ENCODE measurements at regions not wholly inside any gene's neighbourhood (a gene's known extent, or its start where the extent isn't known, plus 50 kb on each side); places are given as distances from the start of the nearest gene placed in this dataset.

DNA sequence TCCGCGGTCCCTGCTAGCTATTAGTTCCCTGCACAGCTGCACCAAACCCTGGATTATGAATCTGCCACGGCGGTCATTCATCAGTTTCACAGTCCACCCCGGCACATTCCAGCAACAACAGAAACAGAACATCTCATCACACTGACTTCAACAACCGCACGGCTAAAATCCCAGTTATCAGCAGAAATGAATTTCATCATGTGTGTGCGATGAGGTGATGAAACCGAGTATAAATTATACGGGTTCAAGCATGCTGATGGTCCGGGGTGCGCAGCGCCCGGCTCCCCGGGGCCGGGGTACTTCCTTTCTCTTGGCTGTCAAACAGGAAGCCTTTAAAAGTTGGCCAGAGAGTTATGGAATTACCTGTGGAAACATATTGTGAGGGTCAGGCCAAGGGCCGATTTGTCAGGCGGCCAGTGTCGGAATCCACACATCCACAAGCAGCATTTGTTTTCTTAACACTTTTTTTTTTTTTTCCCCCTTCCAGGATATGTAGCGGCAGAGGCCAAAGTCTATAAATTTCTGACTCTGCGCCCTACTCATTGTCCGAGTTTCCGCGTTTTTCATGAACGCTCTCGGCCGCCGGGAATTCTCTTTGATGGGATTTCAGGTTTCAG lies 420.9 kb upstream of the MGMT start:
- WGBS = 45% methylated on average over 28 of the region's 28 CpGs
- H3K4me3 ChIP-seq (ENCODE audit: low read length) = peak overlapping the region; percentile 26
- intact Hi-C loops (cut with DNase I) = loop anchor here in 1 of 4 donors (10.0 kb wide), 1 partner anchor 289 kb away; no protein-coding TSS in a partner anchor
- DNase-seq (peak in 2 of 3 donors; percentile 72 to 75), ATAC-seq (peak; percentile 66 to 84)
- no peaks in the 10 kb centered on the region for H3K4me1 ChIP-seq (ENCODE audit: control insufficient read depth, insufficient read depth, low read length)
- H3K9me3 ChIP-seq (ENCODE audit: control insufficient read depth, low read length) = no peaks in the 10 kb centered on the region
- no peaks in the 10 kb centered on the region for H3K27me3 ChIP-seq (ENCODE audit: control insufficient read depth, insufficient read depth)
- H3K27ac ChIP-seq (ENCODE audit: low read length) = no peak overlapping the region

DNA sequence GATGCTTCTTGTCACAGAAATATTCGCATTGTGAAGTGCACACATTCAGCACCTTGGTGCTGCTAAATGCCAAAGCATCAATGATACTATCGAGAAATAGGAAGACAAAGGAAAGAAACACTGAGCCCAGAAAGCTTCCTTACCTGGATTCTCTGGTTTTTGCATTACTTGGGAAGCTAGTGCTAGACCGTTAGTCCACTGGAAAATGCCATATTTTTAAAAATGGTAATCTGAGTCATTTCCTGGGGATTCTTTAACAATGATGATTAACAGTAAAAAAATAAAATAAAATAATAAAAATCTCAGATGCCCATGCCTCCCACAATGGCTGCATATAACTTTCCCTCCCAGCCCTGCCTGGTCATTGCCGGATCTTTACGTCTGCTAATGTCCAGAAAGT lies 420.1 kb upstream of the MGMT start:
- no peak overlapping the region for H3K4me3 ChIP-seq (ENCODE audit: low read length)
- no peak for DNase-seq
- ATAC-seq = no peak
- H3K27ac ChIP-seq (ENCODE audit: low read length) = no peak overlapping the region
- intact Hi-C loops (cut with DNase I) = loop anchor here in 1 of 4 donors (10.0 kb wide), 1 partner anchor 288 kb away; no protein-coding TSS in a partner anchor
- 71% methylated on average over 5 of the region's 5 CpGs for WGBS
- H3K9me3 ChIP-seq (ENCODE audit: control insufficient read depth, low read length) = no peaks in the 10 kb centered on the region
- no peaks in the 10 kb centered on the region for H3K4me1 ChIP-seq (ENCODE audit: control insufficient read depth, insufficient read depth, low read length)
- no peaks in the 10 kb centered on the region for H3K27me3 ChIP-seq (ENCODE audit: control insufficient read depth, insufficient read depth)

DNA sequence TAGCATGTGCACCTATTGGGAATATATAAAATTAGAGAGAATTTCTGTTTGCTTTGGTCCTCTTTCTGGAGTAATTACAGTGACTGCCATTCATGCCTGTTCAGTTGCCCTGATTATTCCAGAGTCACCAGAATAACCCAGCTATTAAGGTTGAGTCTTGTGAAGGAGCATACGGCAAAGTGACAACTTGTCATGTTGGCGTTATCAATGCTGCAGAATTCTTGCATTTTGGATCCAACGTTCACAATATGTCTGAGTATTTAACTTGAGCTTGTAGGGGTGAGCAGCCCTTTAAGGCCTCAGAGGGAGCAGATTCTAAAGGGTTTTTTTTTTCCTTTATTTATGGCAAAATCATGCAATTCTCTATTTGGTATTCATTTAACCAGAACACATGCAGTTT lies 419.4 kb upstream of the MGMT start:
- DNase-seq (no peak), ATAC-seq (no peak)
- no peaks in the 10 kb centered on the region for H3K4me1 ChIP-seq (ENCODE audit: control insufficient read depth, insufficient read depth, low read length)
- H3K27ac ChIP-seq (ENCODE audit: low read length) = no peak overlapping the region
- intact Hi-C loops (cut with DNase I) = loop anchor here in 1 of 4 donors (10.0 kb wide), 1 partner anchor 287 kb away; no protein-coding TSS in a partner anchor
- no peaks in the 10 kb centered on the region for H3K27me3 ChIP-seq (ENCODE audit: control insufficient read depth, insufficient read depth)
- no peak overlapping the region for H3K4me3 ChIP-seq (ENCODE audit: low read length)
- H3K9me3 ChIP-seq (ENCODE audit: control insufficient read depth, low read length) = no peaks in the 10 kb centered on the region
- 91% methylated on average over 3 of the region's 3 CpGs for WGBS

DNA sequence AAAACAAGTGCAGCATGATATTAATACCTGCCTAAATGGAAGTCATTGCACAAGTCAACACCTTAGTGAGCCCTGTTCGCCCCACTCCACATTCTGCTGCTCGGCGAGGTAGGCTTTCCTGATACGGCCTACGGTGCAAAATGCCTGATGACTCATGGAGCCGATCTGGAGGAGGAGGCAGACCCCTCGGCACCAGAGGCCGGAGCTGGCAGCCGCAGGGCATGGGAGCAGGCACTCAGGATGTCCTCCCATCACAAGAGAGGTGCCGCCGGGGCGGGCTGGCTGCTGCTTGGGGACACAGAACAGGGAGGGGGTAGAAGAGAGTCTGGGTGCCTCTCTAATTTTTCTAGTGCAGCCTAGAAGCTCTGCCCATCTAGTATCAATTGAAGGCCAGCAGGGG lies 418.5 kb upstream of the MGMT start:
- intact Hi-C loops (cut with DNase I) = loop anchor here in 1 of 4 donors (10.0 kb wide), 1 partner anchor 286 kb away; no protein-coding TSS in a partner anchor
- H3K9me3 ChIP-seq (ENCODE audit: control insufficient read depth, low read length) = no peaks in the 10 kb centered on the region
- H3K4me1 ChIP-seq (ENCODE audit: control insufficient read depth, insufficient read depth, low read length) = no peaks in the 10 kb centered on the region
- 64% methylated on average over 12 of the region's 12 CpGs for WGBS
- ATAC-seq (no peak), DNase-seq (no peak)
- H3K4me3 ChIP-seq (ENCODE audit: low read length) = no peak overlapping the region
- no peak overlapping the region for H3K27ac ChIP-seq (ENCODE audit: low read length)
- H3K27me3 ChIP-seq (ENCODE audit: control insufficient read depth, insufficient read depth) = no peaks in the 10 kb centered on the region

DNA sequence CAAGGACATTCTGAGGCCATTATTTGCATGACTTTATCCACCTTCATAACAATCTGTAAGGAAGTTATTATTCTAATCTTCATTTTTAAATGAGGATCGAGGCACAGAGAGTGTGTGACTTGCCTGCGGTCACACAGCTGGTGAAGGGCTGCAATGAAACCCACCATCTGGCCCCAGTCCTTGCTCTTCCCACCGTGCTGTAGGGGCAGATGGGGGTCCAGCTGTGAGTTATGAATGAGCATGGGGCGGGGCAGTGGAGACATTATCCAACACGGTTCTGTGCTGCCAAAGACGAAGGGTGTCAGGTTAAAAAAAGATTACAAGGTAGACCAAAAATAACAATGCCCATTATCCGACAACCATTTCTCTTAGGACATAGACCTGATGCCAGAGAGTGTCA lies 417.5 kb upstream of the MGMT start:
- H3K27me3 ChIP-seq (ENCODE audit: control insufficient read depth, insufficient read depth) = no peaks in the 10 kb centered on the region
- DNase-seq (no peak), ATAC-seq (no peak)
- H3K27ac ChIP-seq (ENCODE audit: low read length) = no peak overlapping the region
- WGBS = 82% methylated on average over 7 of the region's 7 CpGs
- intact Hi-C loops (cut with DNase I) = loop anchor here in 1 of 4 donors (10.0 kb wide), 1 partner anchor 285 kb away; no protein-coding TSS in a partner anchor
- no peaks in the 10 kb centered on the region for H3K9me3 ChIP-seq (ENCODE audit: control insufficient read depth, low read length)
- H3K4me1 ChIP-seq (ENCODE audit: control insufficient read depth, insufficient read depth, low read length) = no peaks in the 10 kb centered on the region
- no peak overlapping the region for H3K4me3 ChIP-seq (ENCODE audit: low read length)

DNA sequence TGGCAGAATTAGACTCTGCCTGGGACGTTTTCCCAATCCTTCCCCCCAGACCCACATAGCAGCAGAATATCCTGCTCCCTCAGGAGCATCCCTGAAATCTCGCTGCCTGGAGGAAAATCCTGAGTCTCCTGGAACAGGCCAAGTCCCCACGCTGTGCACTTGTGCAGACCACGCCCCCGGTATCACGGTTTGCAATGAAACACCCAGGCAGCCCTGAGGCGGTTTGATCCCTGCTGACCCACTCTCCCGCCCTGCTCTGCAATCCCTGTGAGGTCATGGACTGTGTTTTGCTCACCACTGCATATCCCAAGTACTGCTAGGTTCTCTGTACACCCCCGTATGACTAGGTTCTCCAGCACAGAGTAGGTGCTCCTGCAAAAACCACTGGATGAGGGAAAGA lies 411.8 kb upstream of the MGMT start:
- Histone ChIP-seq H3K27me3 (ENCODE audit: control insufficient read depth, insufficient read depth) (no peaks in the 10 kb centered on the region), H3K27ac (ENCODE audit: low read length) (no peak overlapping the region), H3K4me3 (ENCODE audit: low read length) (no peak overlapping the region), H3K4me1 (ENCODE audit: control insufficient read depth, insufficient read depth, low read length) (no peaks in the 10 kb centered on the region), H3K9me3 (ENCODE audit: control insufficient read depth, low read length) (no peaks in the 10 kb centered on the region)
- DNase-seq (no peak), ATAC-seq (no peak)
- WGBS = 80% methylated on average over 9 of the region's 9 CpGs
- intact Hi-C loops (cut with DNase I) = no loop called here

DNA sequence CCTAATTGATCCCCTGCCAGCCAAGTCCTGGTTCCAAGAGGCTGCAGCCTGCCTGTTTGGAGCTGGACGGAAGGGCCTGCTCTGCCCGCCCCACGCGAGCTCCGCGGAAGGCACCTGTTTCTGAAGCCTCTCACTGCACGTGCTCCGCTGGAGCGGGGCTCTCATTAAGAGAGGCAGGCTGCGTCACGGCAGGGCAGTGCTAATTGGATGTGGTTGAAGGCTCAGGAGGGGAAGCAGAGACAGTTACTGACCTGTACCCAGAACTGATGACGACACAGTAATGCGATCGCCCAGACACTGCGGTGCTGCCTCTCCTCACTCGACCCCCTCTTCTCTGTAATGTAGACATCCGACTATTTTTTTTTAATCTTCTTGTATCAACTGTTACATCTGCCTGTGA lies 411.1 kb upstream of the MGMT start:
- Histone ChIP-seq H3K27ac (ENCODE audit: low read length) (no peak overlapping the region), H3K27me3 (ENCODE audit: control insufficient read depth, insufficient read depth) (no peaks in the 10 kb centered on the region), H3K9me3 (ENCODE audit: control insufficient read depth, low read length) (no peaks in the 10 kb centered on the region), H3K4me1 (ENCODE audit: control insufficient read depth, insufficient read depth, low read length) (no peaks in the 10 kb centered on the region), H3K4me3 (ENCODE audit: low read length) (no peak overlapping the region)
- no peak for DNase-seq
- intact Hi-C loops (cut with DNase I) = no loop called here
- no peak for ATAC-seq
- WGBS = 89% methylated on average over 17 of the region's 17 CpGs

DNA sequence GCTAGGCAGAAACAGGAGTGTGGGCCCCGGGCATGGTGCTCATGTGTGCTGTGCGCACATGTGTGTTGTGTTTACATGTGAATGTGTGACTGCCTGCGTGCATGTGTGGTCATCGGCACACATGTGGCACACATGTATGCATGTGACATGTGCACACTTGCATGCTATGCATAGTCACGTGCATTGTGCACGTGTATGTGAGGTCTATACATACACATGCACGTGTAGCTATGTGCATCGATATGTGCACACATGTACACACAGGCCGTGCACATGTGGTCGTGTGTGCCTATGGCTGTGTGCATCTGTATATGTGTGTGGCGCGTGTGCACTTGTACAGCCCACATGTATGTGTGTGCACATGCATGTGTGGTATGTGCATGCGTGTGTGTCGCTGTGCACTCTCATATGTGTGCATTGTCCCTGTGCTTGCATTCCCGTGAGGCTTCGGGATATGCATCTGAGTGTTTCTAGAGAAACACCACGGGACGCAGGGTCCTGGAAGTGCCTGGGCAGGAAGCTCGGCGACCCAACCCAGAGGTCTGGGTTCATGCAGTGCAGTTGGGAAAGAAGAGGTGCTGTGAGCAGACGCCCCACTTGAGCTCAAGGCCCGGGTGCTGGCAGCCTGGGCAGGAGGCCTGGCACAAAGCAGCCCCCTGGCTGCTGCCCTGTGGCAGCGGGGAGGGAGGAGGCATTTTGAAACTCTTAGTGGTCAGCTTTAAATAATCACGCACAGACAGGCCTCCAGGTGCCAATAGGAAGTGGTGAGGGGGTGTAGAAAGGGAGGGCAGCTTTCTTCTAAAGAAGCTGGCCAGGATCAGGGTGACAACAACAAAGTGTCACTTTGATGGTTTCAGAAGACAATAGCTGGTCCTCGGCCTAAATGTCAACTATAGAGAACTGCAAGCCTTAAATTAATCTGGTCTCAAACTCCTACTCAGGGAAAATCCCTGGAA lies 410.0 kb upstream of the MGMT start:
- ATAC-seq = no peak
- intact Hi-C loops (cut with DNase I) = no loop called here
- 89% methylated on average over 25 of the region's 25 CpGs for WGBS

DNA sequence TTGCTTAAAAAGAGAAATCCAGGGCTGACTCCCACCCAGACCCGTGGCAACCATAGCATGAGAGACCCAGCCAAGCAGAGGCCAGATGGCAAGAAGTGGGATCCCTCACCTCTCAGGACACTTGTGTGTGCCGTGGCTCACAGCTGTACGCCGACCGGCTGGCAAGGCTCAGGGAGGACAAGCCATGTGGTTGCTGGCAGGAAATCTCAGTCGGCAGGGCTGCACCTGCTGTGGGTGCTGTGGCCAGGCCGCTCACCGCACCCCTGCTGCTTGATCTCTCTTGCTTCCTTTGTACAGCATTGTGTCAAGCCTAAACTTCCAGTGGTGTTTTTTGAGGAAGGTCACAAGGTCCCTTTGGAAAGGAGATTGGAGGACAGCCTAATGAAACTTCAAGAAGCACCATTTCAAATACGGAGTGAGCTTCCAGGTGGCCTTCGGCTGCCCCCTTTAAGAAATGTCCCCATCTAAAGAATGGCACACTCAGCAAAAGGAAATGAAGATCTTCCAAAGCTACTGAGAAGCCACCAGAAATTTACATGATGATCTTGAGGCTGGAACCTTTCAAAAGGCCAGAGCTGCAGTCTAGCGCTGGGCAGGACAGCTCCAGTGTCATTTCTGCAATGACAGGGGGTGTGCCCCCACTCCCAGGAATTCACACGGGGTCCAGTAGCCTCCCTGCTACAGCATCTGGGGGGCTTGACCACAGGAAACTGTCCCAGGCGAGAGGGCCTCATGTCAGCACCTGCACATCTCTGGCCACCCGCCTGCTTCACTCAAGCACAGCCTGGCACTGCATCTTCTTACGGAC lies 409.0 kb upstream of the MGMT start:
- no peaks in the 10 kb centered on the region for H3K27me3 ChIP-seq (ENCODE audit: control insufficient read depth, insufficient read depth)
- no peak for ATAC-seq
- intact Hi-C loops (cut with DNase I) = no loop called here

More for the DNA sequence above, 410.0 kb upstream of the MGMT start:
- Histone ChIP-seq H3K27ac (ENCODE audit: low read length) (no peak overlapping the region), H3K4me1 (ENCODE audit: control insufficient read depth, insufficient read depth, low read length) (no peaks in the 10 kb centered on the region), H3K4me3 (ENCODE audit: low read length) (no peak overlapping the region), H3K27me3 (ENCODE audit: control insufficient read depth, insufficient read depth) (no peaks in the 10 kb centered on the region), H3K9me3 (ENCODE audit: control insufficient read depth, low read length) (no peaks in the 10 kb centered on the region)
- no peak for DNase-seq

DNA sequence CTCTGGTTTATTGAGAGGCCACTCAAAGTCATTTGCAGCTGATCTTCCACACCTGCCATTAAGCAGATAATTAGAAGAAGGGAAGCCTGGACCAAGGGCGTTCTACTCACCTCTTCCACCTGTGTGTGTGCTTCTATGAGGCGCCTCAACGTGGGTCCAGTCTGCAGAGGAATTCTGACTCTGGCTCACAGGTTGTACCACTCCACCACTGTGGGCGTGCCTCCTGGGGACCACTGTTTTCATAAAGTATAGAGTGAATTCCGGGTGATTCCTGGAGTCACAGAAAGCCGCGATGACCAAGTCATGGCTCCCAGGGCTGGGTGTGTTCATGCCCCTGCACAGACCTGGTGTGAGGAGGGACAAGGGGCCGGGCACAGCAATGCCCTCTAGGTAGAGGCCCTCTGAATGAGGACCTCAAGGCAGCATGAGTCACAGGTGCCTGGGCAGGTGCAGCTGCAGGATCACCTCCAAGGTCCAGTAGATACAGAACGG lies 408.3 kb upstream of the MGMT start:
- WGBS = 93% methylated on average over 9 of the region's 9 CpGs
- ATAC-seq (no peak), DNase-seq (no peak)
- Histone ChIP-seq H3K27ac (ENCODE audit: low read length) (no peak overlapping the region), H3K27me3 (ENCODE audit: control insufficient read depth, insufficient read depth) (no peaks in the 10 kb centered on the region), H3K4me1 (ENCODE audit: control insufficient read depth, insufficient read depth, low read length) (no peaks in the 10 kb centered on the region), H3K9me3 (ENCODE audit: control insufficient read depth, low read length) (no peaks in the 10 kb centered on the region), H3K4me3 (ENCODE audit: low read length) (no peak overlapping the region)
- intact Hi-C loops (cut with DNase I) = no loop called here

More for the DNA sequence above, 409.0 kb upstream of the MGMT start:
- H3K9me3 ChIP-seq (ENCODE audit: control insufficient read depth, low read length) = no peaks in the 10 kb centered on the region
- H3K27ac ChIP-seq (ENCODE audit: low read length) = no peak overlapping the region
- no peak overlapping the region for H3K4me3 ChIP-seq (ENCODE audit: low read length)
- no peaks in the 10 kb centered on the region for H3K4me1 ChIP-seq (ENCODE audit: control insufficient read depth, insufficient read depth, low read length)
- 68% methylated on average over 15 of the region's 15 CpGs for WGBS
- DNase-seq = no peak
